Prostate gland (tissue), 2 donors: ENCODE measurements at regions not wholly inside any gene's neighbourhood (a gene's known extent, or its start where the extent isn't known, plus 50 kb on each side); places are given as distances from the start of the nearest gene placed in this dataset.

Experiments used
- POLR2A ChIP-seq: fragments of 450-650 bp; IDR thresholded peaks from one replicate; pipeline ENCODE4 v1.6.1; 2016; ENCODE audit warnings: antibody characterized with exemption, mild to moderate bottlenecking
- POLR2AphosphoS5 ChIP-seq: sonication (generic); formaldehyde crosslinking; IDR thresholded peaks from one replicate; pipeline ENCODE4 v1.6.1; 2017; ENCODE audit warnings: antibody characterized with exemption
- TF ChIP-seq, protein P1 (sequence below), 4 experiments: fragments of 200-600 bp in 2 of 4; fragments of 450-650 bp in 2 of 4; sonication (generic) in 2 of 4; IDR thresholded peaks; 1 replicate in 3 of 4; 2 replicates in 1 of 4; pipeline ENCODE4 v1.5.1; 2016 to 2019; ENCODE audit warnings: antibody characterized with exemption in 4 of 4, mild to moderate bottlenecking in 2 of 4, moderate library complexity in 2 of 4

DNA sequence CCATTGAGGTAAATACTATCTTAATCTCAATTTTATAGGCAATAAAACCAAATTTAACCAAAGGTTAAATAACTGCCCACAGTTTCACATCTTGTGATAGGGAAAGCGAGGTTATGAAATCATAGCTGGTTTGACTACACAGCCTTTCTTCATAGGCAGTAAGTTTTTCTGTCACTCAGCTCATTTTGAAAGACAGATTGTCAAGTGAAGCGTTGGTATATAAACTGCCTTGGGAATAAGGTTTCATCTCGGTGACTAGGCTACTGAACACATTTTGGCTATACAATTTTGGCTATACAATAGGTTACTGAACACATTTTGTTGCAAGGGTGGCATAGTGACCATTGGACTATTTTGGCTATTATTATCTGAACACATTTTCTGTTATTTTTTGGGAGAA lies 793.7 kb downstream of the TRHDE start:
- TF ChIP-seq, protein P1, sequence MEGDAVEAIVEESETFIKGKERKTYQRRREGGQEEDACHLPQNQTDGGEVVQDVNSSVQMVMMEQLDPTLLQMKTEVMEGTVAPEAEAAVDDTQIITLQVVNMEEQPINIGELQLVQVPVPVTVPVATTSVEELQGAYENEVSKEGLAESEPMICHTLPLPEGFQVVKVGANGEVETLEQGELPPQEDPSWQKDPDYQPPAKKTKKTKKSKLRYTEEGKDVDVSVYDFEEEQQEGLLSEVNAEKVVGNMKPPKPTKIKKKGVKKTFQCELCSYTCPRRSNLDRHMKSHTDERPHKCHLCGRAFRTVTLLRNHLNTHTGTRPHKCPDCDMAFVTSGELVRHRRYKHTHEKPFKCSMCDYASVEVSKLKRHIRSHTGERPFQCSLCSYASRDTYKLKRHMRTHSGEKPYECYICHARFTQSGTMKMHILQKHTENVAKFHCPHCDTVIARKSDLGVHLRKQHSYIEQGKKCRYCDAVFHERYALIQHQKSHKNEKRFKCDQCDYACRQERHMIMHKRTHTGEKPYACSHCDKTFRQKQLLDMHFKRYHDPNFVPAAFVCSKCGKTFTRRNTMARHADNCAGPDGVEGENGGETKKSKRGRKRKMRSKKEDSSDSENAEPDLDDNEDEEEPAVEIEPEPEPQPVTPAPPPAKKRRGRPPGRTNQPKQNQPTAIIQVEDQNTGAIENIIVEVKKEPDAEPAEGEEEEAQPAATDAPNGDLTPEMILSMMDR (IDR thresholded peaks at IDR 0.05), result no peak
- TF ChIP-seq POLR2A (no peak), POLR2AphosphoS5 (no peak)
